ENCODE measurements at regions not wholly inside any gene's neighbourhood (a gene's known extent, or its start where the extent isn't known, plus 50 kb on each side); places are given as distances from the start of the nearest gene placed in this dataset.

DNA sequence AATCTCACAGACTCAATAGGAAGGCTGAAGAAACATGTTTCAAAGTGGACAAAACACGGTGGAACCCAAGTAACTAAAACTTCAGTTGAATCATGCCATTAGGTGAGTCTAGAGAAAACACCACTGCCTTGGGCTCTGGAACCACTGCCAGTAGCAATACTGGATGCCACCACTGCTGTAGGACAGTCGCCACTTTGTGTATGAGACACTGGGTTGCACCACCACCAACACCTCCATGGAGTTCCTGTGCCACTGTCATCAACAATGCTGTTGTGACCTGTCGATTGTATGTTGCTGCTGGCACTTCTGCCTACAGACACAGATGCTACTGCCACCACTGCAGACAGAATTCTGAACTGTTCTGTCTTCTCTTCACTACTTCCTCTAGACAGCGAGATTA is 686.7 kb downstream of the METTL4 start:
- DNase-seq: no peak

DNA sequence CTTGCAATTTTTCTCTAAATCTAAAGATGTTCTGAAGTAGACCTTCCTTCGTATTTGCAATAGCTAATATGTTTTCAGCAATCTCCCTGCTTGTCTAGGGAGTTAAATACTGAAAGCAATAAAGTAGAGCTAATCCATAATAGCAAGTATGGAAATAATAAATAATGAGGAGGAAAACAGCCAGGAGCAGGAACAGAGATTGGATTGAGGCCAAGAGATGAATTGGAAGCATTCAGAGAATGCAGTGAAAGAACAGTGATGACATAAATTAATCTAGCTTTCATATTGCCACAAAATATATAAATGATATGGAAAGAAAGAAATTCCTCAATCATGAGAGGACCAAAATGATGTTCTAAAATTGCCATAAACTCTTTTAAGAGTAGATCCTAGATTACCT is 679.7 kb downstream of the METTL4 start:
- DNase-seq: no peak

DNA sequence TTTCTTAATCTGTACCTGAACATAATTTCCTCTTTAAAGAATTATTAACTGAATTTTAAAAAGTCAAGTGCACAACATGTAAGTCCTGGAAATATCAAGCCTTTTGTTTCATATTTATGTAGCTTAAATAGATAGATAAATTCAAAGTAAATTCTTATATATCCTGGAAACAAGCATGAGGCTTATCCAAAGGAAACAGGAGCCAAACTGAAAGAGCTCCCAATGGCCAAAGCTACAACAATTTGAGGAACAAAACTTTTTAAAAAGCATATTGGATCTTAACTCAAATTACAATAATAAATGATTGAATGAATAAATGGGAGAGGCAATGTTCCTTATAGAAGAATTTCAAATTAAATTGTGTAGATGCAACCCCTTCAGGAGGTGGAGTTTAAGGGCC is 679.1 kb downstream of the METTL4 start:
- no peak for DNase-seq

DNA sequence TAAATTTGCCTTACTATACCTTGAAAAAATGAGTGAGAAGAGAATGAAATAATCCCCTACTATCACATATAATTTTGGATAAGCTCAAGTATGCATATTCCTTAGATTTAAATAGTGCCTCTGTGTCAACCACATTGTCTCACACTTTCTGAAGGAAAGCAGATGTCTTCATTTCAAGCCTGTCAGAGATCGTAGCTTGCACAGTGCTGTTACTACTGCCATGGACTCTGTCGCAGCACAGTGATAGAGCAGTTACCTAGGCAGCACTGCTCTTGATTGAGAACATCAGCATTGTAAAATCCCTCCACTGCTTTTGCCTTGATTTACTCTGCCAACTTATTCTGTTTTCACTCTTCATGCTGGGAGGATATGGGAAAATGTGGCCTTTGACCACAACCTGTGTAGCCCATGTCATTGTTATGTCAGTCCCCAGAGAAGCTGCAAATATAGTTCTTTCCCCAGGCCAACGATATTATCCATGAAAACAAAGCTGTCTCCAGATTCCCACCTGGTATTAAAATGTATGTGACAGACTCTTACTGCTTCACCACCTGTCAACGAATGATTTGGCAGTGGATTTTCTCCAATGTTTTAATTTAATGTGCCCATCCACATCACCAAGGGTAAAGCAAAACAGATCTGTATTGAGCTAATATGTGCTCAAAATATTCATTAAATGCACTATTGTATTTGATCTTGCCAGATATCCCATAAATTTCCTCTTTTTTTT is 675.7 kb downstream of the METTL4 start:
- no peak for DNase-seq

DNA sequence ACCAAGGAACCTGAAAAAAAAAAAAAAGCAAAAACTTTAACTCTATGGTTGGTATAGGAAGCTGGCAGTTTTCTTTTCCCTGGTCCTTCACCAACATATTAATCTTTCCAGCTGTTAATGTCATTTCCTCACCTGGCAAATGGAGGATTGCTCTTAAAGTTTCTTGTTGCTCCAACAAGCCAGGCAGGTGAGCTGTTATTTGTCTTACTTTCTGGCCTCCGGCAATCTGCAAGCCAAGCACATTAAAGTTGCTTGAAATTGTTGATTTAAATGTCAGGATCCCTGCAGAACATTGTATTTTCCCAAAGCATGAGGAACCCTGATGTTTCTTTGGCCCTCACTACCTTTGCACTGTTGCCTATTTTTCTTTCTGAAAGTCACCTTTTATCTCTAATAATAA is 664.9 kb downstream of the METTL4 start:
- DNase-seq: no peak

DNA sequence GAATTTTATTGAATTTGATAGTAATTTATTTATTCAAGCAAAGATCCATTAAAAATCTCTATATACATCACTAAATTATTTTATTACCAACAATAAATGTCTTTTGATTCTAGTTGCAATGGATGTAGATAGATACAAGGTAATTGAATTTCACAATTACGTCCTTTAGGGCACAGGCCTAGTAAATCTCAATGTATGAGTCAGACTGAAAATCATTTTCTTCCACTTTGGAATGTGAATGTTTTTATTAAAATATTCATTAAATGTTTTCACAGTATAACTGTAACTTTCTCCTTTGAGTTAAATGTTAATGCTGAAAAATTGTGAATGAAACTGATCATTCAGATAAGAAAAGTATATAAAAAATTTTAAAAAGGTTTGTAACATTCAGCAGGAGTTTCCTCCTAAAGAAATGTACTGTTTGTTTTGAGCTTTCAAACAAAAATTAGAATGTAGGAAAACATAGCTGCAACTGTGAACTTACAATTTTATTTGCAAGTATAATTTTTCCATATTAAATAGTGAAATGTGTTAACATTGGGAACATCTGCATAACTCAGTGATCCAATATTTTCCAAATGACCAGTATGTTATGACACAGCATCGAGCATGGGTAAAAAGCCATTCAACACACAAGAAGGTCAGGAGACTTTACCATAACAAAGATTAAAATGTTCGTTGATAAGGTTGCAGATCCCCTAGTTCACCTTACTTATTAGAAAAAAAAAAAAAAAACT is 663.7 kb downstream of the METTL4 start:
- no peak for DNase-seq

DNA sequence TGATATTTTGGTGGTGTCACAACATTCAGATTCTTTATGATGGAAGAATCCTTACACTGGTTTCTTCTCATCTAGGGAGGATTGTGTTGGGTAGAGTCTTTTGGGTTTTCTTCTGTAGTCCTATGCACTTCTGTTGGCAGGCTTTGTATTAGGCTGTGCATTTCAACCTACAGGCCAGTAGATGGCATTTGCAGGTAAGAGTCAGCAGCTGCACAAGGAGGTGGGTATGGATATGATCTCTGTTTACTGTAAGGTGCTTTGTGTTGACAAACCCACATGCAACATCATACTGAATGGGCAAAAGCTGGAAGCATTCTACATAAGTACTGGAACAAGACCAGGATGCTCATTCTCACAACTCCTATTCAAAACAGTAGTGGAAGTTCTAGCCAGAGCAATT is 656.8 kb downstream of the METTL4 start:
- no peak for DNase-seq

DNA sequence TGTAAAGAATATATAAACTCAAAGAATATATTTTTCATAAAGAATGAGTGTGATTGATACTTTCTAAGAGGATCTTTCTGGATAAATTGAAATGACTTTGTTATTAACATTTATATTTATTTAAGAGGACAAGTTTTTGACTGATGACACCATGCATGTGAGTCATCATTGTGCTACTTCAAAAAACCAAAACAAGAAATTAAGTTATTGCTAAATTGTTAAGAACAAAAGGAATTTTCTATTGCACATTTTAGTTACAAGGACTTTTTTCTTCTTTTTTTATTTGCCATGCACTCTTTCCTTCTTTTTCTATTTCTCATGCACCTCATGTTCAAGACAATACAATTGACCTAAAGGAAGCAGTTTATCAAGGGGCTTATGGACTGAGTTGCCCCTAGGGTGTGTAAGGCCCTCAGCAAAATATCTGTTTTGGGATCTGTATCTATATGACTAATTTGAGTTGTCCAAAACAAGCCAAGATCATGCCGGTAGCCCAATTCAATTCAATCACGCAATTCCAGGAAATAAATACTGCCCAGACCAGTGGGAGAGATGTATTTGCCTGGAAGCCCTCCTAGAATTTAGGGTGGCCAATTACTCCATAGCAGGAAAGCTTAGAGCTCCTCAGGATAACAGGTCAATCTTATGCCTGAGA is 654.3 kb downstream of the METTL4 start:
- no peak for DNase-seq

DNA sequence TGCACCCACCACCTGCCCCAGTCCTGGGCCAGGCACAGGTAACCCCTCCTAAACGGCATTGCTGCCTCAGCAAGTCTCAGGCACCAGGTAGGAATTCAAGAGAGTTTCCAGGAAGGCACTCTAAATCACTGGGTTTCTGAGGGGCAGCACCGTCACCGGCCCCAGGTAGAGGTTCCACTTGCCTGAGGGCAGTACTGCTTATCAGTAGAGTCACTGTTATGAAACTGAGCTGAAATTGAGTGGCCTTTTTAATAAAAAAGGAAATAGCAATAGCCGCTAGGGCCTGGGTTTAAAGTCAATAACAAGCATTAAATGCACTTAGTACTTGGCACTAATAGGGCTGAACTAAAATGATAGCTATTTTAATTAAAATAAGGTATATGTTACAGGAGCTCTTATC is 653.7 kb downstream of the METTL4 start:
- DNase-seq: no peak

DNA sequence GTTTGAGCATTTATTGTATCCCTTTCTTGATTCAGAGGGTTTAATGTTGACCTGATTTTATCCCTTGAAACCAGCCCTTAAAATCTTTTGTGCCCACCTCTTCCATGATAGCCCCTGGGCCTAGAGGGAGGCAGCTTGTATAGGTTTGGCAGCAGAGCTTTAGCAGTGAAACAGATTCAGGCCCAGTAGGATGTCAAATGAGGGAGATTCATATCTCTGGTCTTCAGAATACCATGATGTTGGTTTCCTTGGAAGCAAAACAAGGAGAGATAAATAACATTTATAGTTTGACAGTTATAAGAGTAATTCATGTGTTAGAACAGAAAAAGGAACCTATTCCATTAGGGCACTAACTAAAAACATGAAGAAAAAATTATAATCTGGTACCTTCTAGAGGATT is 649.2 kb downstream of the METTL4 start:
- DNase-seq: no peak

DNA sequence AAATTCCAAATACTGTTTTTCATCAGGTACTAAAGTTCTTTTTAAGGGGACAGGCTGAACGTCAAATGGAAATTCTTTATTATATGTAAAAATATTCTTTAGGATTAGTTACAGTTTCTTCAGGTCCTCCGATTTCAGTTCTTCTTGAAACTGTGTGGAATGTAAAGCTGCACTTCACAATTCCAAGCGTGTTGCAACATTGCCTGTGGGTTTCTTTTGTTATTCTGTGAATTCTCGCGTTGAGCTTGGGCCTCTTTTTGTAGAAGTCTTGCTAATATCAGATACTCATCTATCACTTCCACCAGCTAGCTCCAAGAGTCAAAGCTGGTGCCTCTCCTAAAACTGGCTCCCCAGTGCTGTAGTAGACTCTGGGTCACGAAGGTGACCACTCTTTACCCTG is 642.6 kb downstream of the METTL4 start:
- no peak for DNase-seq

DNA sequence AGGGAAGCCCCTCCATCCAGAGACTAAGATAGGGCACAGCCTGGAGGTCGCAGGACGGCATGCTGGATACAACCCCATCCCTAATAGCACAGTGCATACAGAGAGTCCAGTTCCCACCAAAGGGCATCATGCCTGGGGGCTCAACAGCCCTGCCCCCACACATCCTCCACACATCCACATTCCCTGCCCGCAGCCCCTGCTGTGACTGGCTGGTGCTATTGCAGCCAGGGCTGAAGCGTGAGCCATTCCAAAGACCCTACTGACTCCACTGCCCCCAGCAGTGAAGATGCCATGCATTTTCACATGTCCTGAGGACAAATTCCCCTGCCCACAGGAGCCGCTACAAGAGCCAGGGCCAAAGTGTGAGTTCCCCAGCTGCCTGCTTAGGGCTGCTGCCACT is 641.6 kb downstream of the METTL4 start:
- DNase-seq: no peak

DNA sequence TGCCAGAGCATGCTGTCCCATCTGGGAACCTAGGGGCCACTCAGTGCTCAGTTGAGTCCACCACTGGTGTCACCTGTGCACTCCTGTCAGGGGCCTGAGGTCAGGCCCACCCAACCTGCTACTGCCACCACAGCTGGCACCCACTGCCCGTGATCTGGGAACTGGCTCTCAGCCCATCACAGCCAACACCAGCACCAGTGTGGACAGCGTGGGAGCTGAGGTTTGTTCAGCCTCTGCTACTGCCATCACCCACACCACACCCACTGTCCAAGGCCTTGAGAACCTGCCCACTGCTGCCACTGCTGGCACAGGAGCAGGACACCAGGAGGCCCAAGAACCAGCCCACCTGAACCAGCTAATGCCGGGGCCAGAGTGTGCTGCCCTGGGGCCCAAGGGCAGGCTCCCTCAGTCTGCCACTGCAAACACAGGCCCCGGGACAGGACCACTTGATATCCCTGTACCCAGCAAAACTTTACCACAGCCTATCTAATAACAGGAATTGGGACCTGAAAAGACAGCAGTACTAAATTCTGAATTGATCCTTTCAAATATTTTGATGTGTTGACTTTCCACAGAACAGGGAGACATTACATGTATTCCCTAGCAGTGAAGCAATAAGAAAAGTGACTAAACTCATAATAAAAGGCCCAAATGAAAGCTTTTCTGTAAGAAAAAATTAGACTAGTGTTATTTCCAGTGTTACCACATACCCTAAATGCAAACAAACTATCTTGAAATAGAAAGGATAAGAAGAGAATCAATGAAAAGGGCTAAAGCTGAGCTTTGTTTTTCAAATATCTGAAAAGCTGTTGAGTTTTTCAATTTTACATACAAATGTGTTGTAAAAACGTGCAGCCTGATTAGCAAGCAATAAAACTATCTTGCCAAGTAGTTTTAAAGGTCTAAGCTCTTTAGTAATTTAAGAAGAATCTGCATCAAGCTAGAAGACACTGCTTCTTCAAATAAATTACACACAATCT is 640.7 kb downstream of the METTL4 start:
- DNase-seq: no peak

DNA sequence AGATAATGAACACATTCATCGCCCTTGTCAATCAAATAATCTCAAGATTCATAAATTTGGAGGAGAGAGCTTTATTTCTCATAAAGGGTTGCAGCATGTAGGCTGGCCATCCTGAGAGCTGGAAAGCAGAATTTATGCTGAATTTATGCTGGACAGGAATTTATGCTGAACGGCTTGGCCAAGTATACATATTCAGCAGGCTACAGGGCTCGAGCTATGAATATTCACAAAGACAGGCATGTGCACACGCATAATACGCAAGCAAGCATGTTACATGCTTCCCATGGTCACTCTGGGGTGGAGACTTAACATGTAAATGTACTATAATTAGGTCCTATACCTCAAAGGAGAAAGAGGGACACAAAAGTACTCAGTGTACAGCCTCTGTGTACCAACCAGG is 618.8 kb downstream of the METTL4 start:
- DNase-seq: no peak

DNA sequence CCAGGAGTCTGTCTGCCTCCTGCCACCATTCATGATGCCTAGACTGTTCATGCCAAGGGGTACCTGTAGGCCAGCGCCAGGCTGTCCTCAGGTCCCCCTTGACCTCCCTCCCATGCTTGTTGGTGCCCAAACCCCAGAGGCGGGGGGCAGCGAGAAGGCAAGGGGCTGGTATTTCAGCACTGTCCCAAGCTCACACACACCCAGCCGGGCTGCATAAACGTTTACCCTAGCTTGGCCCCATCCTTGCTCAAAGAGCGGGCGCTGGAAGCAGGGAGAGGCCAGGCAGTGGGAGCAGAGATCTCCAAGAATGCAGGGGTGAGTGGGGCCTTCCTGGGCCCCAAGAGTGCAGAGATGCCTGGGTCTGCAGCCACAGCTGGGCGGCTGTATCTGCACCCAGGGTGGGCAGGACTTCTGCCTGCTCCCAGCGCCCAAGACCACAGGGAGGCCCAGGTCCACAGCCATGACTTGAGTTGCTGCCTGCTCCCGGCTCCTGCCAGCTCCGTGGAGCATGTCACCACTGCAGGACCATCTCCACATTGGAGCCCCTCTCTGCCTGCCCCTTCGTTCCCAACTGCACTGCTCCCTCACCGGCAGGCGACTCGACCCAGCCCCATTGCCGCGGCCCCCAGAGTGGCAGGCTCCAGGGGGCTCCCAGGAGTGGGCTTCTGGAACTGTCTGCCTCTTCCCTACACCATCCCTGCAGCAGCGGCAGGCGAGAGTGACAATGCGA is 616.6 kb downstream of the METTL4 start:
- DNase-seq: no peak

DNA sequence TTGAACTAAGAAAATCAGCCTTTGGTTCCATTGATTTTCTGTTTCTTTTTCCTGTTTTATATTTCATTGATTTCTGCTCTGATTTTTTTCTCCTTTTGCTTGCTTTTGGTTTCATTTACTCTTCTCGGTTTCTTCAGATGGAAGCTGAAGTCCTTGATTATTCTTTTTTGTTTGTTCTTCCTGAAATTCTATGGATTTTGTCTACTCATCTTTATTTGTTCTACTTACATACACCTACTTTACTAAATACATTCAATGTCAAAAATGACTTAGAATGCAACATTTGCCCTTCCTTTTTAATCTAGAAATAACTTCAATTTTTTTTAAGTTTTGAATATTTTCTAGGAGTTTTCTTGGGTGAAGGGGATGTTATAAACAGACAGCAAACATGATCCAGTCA is 612.5 kb downstream of the METTL4 start:
- DNase-seq: no peak

DNA sequence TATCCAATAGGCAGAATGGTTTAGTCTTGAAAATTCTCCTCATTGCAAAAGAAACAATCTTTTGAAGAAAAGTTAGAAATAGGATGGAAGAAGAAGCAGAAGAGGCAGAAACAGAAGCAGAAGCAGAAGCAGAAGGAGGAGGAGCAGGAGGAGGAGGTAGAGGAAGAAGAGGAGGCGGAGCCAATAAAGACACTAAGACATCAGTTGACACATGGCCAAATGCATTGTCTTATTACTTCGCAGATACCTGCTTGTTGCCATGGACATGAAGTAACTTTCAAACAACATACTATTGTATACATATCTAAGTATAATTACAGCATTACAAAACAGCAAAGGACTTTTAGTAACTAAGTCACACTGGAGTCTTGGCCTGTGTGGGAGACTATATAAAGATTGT is 606.3 kb downstream of the METTL4 start:
- DNase-seq: no peak

DNA sequence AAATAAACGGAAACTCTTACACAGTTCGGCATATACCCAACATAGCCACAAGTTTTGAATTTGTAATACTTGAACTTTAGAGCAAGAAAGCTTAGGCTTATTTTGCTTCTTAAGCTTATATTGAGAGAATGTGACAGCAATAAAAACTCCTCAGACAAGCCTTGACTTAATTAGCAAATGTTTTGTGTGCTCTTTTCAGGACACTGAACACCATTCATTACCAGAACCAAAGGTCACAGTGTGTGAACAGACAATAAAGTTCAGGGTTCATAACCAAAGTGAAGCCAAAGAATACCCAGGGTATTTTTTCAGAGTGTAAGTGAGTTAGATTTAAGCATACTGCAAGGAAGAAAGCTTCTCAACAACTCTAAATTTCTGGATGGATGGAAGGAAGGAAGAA is 605.8 kb downstream of the METTL4 start:
- DNase-seq: no peak

DNA sequence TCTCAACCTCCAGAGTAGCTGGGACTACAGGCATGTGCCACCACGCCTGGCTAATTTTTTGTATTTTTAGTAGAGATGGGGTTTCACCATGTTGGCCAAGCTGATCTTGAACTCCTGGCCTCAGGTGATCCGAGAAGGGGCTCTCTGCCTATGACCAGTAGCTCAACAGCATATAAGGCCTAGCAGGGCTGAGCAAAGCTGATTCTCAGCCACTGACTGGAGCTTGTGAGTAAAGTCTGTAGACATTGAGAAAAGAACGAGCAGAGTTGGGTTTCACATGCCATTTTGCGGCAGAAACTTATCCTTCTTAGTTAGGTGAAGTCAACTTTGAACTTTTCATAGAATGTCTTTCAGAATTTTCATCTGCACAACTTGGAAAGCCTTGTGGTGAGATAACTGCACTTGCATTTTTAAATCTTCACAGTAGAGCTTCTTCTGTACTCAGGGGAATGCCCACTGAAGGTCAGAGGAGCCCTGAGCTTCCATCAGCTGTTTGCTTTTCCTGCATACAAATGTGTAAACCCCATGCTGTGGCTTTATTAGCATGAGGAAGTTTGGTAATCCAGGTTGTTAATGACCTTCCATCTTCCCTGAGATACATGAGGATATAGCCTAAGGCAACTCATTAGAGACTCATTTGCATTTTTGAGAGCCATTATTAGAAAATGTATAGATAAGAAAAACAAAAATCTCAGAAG is 602.4 kb downstream of the METTL4 start:
- no peak for DNase-seq

DNA sequence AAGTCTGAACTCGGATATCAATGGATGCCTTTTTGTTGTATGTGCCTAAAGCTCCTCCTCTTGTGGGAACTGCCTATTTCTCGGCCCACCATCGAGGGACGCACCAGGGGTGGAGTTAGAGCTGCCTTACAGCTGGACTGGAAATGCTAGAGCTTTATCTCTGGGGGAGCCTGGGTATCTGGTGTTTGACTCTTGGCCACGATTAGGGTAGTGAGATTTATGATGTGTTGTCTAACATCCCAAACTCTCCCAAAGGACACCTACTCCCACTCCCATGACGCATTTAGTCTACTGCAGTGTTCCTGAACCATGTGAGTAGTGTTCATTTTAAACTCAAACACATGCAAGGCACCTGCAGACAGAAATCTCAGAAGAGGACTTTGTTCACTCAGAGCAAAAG is 594.8 kb downstream of the METTL4 start:
- no peak for DNase-seq

DNA sequence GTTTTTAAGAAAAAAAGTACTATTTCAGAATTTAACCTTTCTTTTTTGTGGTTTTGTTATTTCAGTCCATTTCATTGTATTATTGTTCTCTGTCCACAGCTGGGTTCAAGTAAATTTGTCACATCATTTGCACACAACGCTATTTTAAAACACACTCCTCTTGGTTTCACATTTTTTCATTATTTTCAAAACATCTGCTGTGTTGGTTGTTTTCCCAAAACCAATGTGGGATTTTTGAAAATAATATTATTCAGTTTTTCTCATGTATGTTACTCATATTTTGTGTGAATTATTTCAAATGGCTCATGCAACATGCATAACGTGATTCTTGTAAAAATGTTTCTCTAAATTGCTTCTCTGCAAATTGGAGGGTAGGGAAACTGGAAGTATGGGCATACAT is 589.2 kb downstream of the METTL4 start:
- DNase-seq: no peak
